Coronary artery (tissue), 2 donors: ENCODE measurements at regions not wholly inside any gene's neighbourhood (a gene's known extent, or its start where the extent isn't known, plus 50 kb on each side); places are given as distances from the start of the nearest gene placed in this dataset.

Experiments
- DNase-seq: peaks from one replicate; pipeline ENCODE4 v3.0.0-alpha.2; 2017; ENCODE audit warnings: low spot score
- H3K27ac ChIP-seq, 2 donors: fragments of 200-600 bp; sonication (generic); one replicate each; pipeline ENCODE4 v1.5.1; 2016 to 2019
- H3K4me3 ChIP-seq: fragments of 200-600 bp; sonication (generic); 2 replicates; pipeline ENCODE4 v1.5.1; 2016; ENCODE audit warnings: mild to moderate bottlenecking, moderate library complexity
- CTCF ChIP-seq: fragments of 200-600 bp; sonication (generic); IDR thresholded peaks from one replicate; pipeline ENCODE4 v1.5.1; 2019; ENCODE audit warnings: antibody characterized with exemption

DNA sequence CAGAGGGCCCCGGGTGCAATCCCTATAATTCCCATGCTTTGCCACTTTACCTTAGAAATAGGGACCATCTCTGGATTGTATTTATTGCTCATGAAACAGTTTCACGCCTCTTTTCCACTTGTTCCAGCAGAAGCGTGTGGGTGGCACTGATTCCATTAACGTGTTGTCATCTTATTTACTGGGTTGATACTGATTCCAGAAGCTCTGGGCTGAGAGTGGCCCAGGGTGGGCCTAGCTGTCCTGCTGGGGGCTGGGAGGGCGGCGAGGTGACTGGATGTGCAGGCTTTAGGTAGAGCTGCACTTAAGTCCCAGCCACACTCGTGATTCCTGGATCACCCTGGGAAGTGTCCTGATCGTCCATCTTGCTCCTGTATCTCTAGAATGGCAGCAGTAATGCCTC, 155.0 kb downstream of the TEX29 start:
- Histone ChIP-seq H3K4me3 (no peak overlapping the region), H3K27ac (no peak overlapping the region)
- no peak for DNase-seq
- no peak for TF ChIP-seq CTCF

- peak; percentile 28 for DNase-seq
- H3K27ac ChIP-seq, result no peak overlapping the region
- no peak for TF ChIP-seq CTCF
- H3K4me3 ChIP-seq, result no peak overlapping the region
Measured at GRCh38 chr13:111476197-111476596, 155.8 kb downstream of the TEX29 start.

DNA sequence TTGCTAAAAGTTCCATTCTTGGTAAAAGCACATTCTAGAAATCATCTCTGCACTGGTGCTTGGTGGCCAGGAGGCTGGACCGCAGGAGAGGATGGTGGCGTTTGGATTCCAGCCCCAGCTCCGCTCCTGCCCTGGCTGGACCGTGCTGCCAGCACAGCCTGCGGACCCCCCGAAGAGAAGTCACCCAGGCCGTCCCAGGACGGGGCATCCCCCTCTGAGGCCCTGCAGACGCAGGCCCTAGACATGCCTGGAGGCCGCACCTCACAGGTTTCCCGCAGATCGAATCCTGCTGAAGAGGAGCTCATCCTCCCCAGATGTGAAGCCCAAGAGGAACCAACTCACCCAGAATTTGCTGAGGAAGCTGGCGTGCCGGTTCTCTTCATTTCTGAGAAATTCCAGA, 159.0 kb downstream of the TEX29 start:
- H3K27ac ChIP-seq, result no peak overlapping the region
- peak; percentile 66 for DNase-seq
- H3K4me3 ChIP-seq, result no peak overlapping the region

DNA sequence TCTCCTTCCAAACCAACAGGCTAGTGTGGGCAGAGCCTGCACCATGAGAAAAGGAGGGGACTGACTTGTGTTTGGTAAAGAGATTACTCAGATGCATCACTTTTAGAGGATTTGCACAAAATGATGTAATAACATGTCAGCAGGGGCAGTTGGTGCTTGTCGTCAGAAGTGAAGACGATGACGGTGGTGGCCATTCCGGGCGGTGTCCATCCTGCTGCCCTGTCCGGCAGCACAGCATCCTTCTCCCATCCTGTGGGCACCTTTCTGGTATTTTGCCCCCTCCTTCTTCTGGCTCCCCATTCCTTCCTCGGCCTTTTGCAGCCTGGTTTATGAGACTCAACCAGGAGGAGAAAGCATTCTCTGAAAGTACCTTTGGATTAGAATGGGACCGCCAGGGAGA, 160.1 kb downstream of the TEX29 start:
- DNase-seq, result no peak
- Histone ChIP-seq H3K27ac (no peak overlapping the region), H3K4me3 (no peak overlapping the region)
- TF ChIP-seq CTCF, result no peak

More for the DNA sequence above, 159.0 kb downstream of the TEX29 start:
- TF ChIP-seq CTCF, result no peak

DNA sequence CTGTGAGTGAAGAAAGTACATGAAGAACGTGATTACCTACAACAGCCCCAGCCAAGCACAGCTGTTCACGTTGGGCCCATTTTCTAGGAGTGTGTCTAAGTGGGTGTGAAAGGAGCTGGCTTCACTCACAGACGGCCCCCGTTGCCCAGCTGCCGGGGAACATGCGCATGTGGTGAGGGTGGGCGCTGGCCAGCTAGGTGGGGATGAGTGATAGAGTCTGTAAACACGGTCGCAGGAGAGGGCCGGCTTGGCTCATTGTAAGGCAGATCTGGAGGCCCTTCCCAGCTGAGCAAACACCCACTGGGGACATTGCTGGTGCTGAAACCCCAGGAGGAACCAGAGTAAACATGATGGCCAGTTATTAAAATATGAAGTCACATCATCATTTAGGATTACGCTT, 160.5 kb downstream of the TEX29 start:
- DNase-seq, result no peak
- no peak for TF ChIP-seq CTCF
- Histone ChIP-seq H3K4me3 (no peak overlapping the region), H3K27ac (no peak overlapping the region)

DNA sequence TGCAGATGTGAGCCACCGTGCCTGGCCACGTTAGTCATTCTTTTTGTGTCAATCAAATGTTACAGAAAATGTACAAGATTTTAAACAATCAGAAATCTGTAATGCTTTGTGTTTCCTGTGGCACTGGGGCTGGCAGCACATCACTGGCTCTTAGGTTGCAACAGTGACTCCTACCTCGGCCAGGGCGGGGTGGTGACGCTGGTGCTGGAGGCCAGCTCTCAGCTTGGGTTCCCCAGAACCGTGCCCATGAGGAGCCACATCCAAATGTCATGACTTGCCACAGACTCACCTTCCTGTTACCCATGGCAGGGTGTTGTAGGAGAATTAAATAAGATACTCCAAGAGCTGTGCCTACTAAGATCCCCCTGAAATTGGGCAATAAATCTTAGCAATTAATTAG, 161.7 kb downstream of the TEX29 start:
- TF ChIP-seq CTCF, result no peak
- Histone ChIP-seq H3K4me3 (no peak overlapping the region), H3K27ac (no peak overlapping the region)
- no peak for DNase-seq

DNA sequence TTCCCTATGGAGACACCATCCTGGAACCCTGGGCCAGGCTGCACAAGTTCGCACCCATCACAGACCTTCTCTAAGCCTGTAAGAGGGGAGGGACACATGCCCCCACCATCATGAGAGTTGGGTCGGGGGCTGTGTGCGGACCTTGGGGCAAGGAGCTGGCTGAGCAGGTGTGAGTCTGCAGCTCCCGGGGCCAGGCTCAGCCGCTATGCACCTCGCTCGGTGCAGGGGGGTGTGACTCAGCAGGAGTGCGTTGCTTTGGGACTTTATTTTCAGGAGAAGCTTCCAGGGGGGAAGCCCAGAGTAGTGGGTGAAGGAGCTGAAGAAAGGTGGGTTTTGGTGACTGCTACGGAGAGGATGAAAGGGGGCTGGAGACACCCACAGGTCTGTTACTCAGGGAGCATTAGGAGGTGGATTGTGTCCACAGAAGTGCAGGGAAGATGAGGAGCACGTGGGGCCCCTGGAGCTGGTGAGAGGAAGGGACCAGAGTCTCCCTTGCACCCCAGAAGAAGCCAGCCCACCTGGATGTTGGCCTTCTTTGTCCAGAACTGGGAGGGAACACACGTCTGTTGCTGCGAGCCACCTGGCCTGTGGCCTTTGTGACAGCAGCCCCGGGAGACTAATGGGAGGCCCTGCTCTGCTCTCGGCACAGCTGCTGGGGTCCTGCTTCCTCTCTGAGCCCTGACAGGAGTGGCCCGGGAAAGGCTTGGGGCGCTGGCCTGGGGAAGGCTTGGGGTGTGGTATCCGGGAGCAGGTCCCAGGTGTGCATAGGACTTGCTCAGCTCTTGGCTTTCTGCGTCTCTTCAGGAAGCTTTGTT, 162.6 kb downstream of the TEX29 start:
- Histone ChIP-seq H3K4me3 (no peak overlapping the region), H3K27ac (no peak overlapping the region)
- no peak for TF ChIP-seq CTCF
- DNase-seq, result no peak
